H9 (cell line): ENCODE measurements at regions not wholly inside any gene's neighbourhood (a gene's known extent, or its start where the extent isn't known, plus 50 kb on each side); places are given as distances from the start of the nearest gene placed in this dataset.

Source experiments
- DNase-seq: peaks from one replicate; pipeline ENCODE4 v3.0.0-alpha.2; 2017
- H2AFZ ChIP-seq: one replicate; pipeline ENCODE4 v1.6.1; 2013; ENCODE audit warnings: mild to moderate bottlenecking, low read length, control low read depth, moderate library complexity
- H2AK5ac ChIP-seq: 2 replicates; pipeline ENCODE4 v1.6.1; 2013; ENCODE audit warnings: low read length, control low read depth, mixed read lengths; ENCODE audit not compliant: insufficient read length
- H2BK120ac ChIP-seq: one replicate; pipeline ENCODE4 v1.6.1; 2013; ENCODE audit warnings: low read depth, mild to moderate bottlenecking, low read length, control low read depth, inconsistent platforms; ENCODE audit not compliant: poor library complexity, severe bottlenecking
- H2BK12ac ChIP-seq: 2 replicates; pipeline ENCODE4 v1.6.1; 2013; ENCODE audit warnings: low read length, control low read depth, mixed read lengths, low read depth; ENCODE audit not compliant: insufficient read length
- H2BK15ac ChIP-seq: 2 replicates; pipeline ENCODE4 v1.6.1; 2013; ENCODE audit warnings: low read depth, low read length, control low read depth
- H2BK20ac ChIP-seq: one replicate; pipeline ENCODE4 v1.6.1; 2013; ENCODE audit warnings: low read depth, mild to moderate bottlenecking, low read length, control low read depth, inconsistent platforms; ENCODE audit not compliant: poor library complexity, severe bottlenecking
- H2BK5ac ChIP-seq: 2 replicates; pipeline ENCODE4 v1.6.1; 2013; ENCODE audit warnings: low read length, control low read depth, mixed read lengths; ENCODE audit not compliant: insufficient read length
- H3K14ac ChIP-seq: 2 replicates; pipeline ENCODE4 v1.6.1; 2013; ENCODE audit warnings: low read length, control low read depth; ENCODE audit not compliant: insufficient read depth
- H3K18ac ChIP-seq: 2 replicates; pipeline ENCODE4 v1.6.1; 2013; ENCODE audit warnings: low read depth, mild to moderate bottlenecking, mixed read lengths, low read length, control low read depth; ENCODE audit not compliant: insufficient read length
- H3K23ac ChIP-seq: 2 replicates; pipeline ENCODE4 v1.6.1; 2013; ENCODE audit warnings: low read length, control low read depth, mixed read lengths, low read depth; ENCODE audit not compliant: insufficient read length
- H3K23me2 ChIP-seq: 2 replicates; pipeline ENCODE4 v1.6.1; 2013; ENCODE audit warnings: low read depth, mild to moderate bottlenecking, mixed read lengths, low read length, control low read depth; ENCODE audit not compliant: insufficient read length, poor library complexity, severe bottlenecking
- H3K27ac ChIP-seq: 2 replicates; pipeline ENCODE4 v1.5.1; 2013; ENCODE audit warnings: low read length, control low read depth, mixed read lengths, low read depth; ENCODE audit not compliant: insufficient read length
- H3K27me3 ChIP-seq: 2 replicates; pipeline ENCODE4 v1.6.1; 2013; ENCODE audit warnings: low read length, control low read depth, inconsistent platforms; ENCODE audit not compliant: insufficient read depth
- H3K4ac ChIP-seq: 2 replicates; pipeline ENCODE4 v1.6.1; 2013; ENCODE audit warnings: low read depth, mild to moderate bottlenecking, control low read depth, inconsistent platforms, low read length, moderate library complexity
- H3K4me1 ChIP-seq: 2 replicates; pipeline ENCODE4 v1.6.1; 2013; ENCODE audit warnings: low read length, control low read depth, inconsistent platforms; ENCODE audit not compliant: insufficient read depth
- H3K4me2 ChIP-seq: 2 replicates; pipeline ENCODE4 v1.6.1; 2013; ENCODE audit warnings: low read length, control low read depth, mixed read lengths; ENCODE audit not compliant: insufficient read length, insufficient read depth
- H3K56ac ChIP-seq: 2 replicates; pipeline ENCODE4 v1.6.1; 2013; ENCODE audit warnings: low read depth, mild to moderate bottlenecking, mixed read lengths, low read length, control low read depth; ENCODE audit not compliant: insufficient read length
- H3K79me1 ChIP-seq: 2 replicates; pipeline ENCODE4 v1.6.1; 2013; ENCODE audit warnings: low read depth, mild to moderate bottlenecking, moderate library complexity, low read length, control low read depth, inconsistent platforms; ENCODE audit not compliant: insufficient read depth, poor library complexity, severe bottlenecking
- H3K79me2 ChIP-seq: 2 replicates; pipeline ENCODE4 v1.6.1; 2013; ENCODE audit warnings: low read length, control low read depth, inconsistent platforms; ENCODE audit not compliant: insufficient read depth
- H3K9ac ChIP-seq: 2 replicates; pipeline ENCODE4 v1.6.1; 2013; ENCODE audit warnings: low read length, control low read depth, mixed read lengths; ENCODE audit not compliant: insufficient read length; ENCODE audit errors: extremely low read depth
- H3K9me3 ChIP-seq: one replicate; pipeline ENCODE4 v1.6.1; 2013; ENCODE audit warnings: low read depth, low read length, inconsistent platforms; ENCODE audit not compliant: control insufficient read depth
- H3T11ph ChIP-seq: one replicate; pipeline ENCODE4 v1.6.1; 2013; ENCODE audit warnings: mild to moderate bottlenecking, low read length, control low read depth, inconsistent platforms
- H4K20me1 ChIP-seq: one replicate; pipeline ENCODE4 v1.6.1; 2013; ENCODE audit not compliant: control insufficient read depth, insufficient read length, insufficient read depth
- H4K5ac ChIP-seq: 2 replicates; pipeline ENCODE4 v1.6.1; 2013; ENCODE audit warnings: low read depth, mild to moderate bottlenecking, mixed read lengths, low read length, control low read depth; ENCODE audit not compliant: insufficient read length
- H4K8ac ChIP-seq: replicated peaks from 2 replicates; pipeline ENCODE4 v1.6.1; 2013; ENCODE audit warnings: low read length, control low read depth, mixed read lengths, low read depth; ENCODE audit not compliant: insufficient read length
- H4K91ac ChIP-seq: 2 replicates; pipeline ENCODE4 v1.6.1; 2013; ENCODE audit warnings: low read depth, mild to moderate bottlenecking, moderate library complexity, mixed read lengths, low read length, control low read depth; ENCODE audit not compliant: insufficient read length
- H3K27ac Mint-ChIP-seq, 3 experiments: 2 replicates in 2 of 3; 3 replicates in 1 of 3; pipeline ENCODE4 v1.8.0; 2020 to 2021; ENCODE audit warnings: mixed read lengths in 3 of 3, mild to moderate bottlenecking in 1 of 3, moderate library complexity in 1 of 3
- H3K27me3 Mint-ChIP-seq: 2 replicates; pipeline ENCODE4 v1.8.0; 2021; ENCODE audit warnings: low read depth, mild to moderate bottlenecking, moderate library complexity, mixed read lengths
- H3K36me3 Mint-ChIP-seq, 3 experiments: 2 replicates in 2 of 3; 3 replicates in 1 of 3; pipeline ENCODE4 v1.8.0; 2020 to 2021; ENCODE audit warnings: low read depth in 3 of 3, mixed read lengths in 3 of 3; ENCODE audit not compliant: insufficient read depth in 1 of 3
- H3K4me1 Mint-ChIP-seq, 2 experiments: 2 replicates each; pipeline ENCODE4 v1.8.0; 2020; ENCODE audit warnings: mixed read lengths in 2 of 2
- H3K4me3 Mint-ChIP-seq, 2 experiments: 2 replicates in 1 of 2; 3 replicates in 1 of 2; pipeline ENCODE4 v1.8.0; 2020 to 2021; ENCODE audit warnings: mild to moderate bottlenecking in 2 of 2, mixed read lengths in 2 of 2, moderate library complexity in 1 of 2
- H3K9me3 Mint-ChIP-seq, 2 experiments: 2 replicates in 1 of 2; 3 replicates in 1 of 2; pipeline ENCODE4 v1.8.0; 2020; ENCODE audit warnings: mild to moderate bottlenecking in 2 of 2, mixed read lengths in 2 of 2, moderate library complexity in 1 of 2
- CTCF ChIP-seq: fragments of 200-600 bp; sonication (generic); conservative IDR thresholded peaks from 3 replicates; pipeline ENCODE4 v1.8.0; 2021; ENCODE audit warnings: antibody characterized with exemption, mild to moderate bottlenecking
- WGBS: extraction: QIAGEN DNeasy Blood & Tissue Kit; methylation state at CpG from one replicate; pipeline ENCODE4 v1.1.7; 2013; ENCODE audit warnings: missing lambda C conversion rate, low lambda C conversion rate, mixed read lengths; ENCODE audit not compliant: insufficient read length; ENCODE audit errors: extremely low coverage; 5-methylcytosine and 5-hydroxymethylcytosine counted together

- H3K4me2 ChIP-seq = no peak overlapping the region
- H4K8ac ChIP-seq = no peak overlapping the region
- no peak overlapping the region for H2AK5ac ChIP-seq
- no peak overlapping the region for H3T11ph ChIP-seq
- no peaks in the 10 kb centered on the region for H3K4me1 Mint-ChIP-seq
- no peak overlapping the region for H3K9ac ChIP-seq
- H3K27me3 ChIP-seq = no peaks in the 10 kb centered on the region
- H3K79me1 ChIP-seq = no peaks in the 10 kb centered on the region
- no peak for DNase-seq
- H2BK120ac ChIP-seq = no peak overlapping the region
- no peak overlapping the region for H2BK12ac ChIP-seq
- no peak overlapping the region for H3K27ac Mint-ChIP-seq
- no peaks in the 10 kb centered on the region for H3K36me3 Mint-ChIP-seq
- H3K27me3 Mint-ChIP-seq = no peaks in the 10 kb centered on the region
- H3K4me1 ChIP-seq = no peaks in the 10 kb centered on the region
- no peaks in the 10 kb centered on the region for H3K9me3 Mint-ChIP-seq
- no peak overlapping the region for H4K91ac ChIP-seq
- no peak overlapping the region for H2BK20ac ChIP-seq
- H4K20me1 ChIP-seq = no peaks in the 10 kb centered on the region
- no peak overlapping the region for H3K56ac ChIP-seq
- H4K5ac ChIP-seq = no peak overlapping the region
- H3K23me2 ChIP-seq = no peaks in the 10 kb centered on the region
- H3K27ac ChIP-seq = no peak overlapping the region
- no CpG with 5 or more reads among the region's 3 CpGs for WGBS
- no peak overlapping the region for H2BK15ac ChIP-seq
- no peak overlapping the region for H2AFZ ChIP-seq
- no peak overlapping the region for H3K4me3 Mint-ChIP-seq
- H3K9me3 ChIP-seq = no peaks in the 10 kb centered on the region
- H2BK5ac ChIP-seq = no peak overlapping the region
- H3K18ac ChIP-seq = no peak overlapping the region
- no peak overlapping the region for H3K4ac ChIP-seq
- no peaks in the 10 kb centered on the region for H3K79me2 ChIP-seq
- no peak overlapping the region for H3K23ac ChIP-seq
- no peak for TF ChIP-seq CTCF
- no peak overlapping the region for H3K14ac ChIP-seq
Measured at GRCh38 chr6:156545931-156546330, 231.2 kb upstream of the ARID1B start.
